Left colon (tissue), 2 donors: ENCODE measurements at regions not wholly inside any gene's neighbourhood (a gene's known extent, or its start where the extent isn't known, plus 50 kb on each side); places are given as distances from the start of the nearest gene placed in this dataset.
"Not testable (repeated sequence)": the region's sequence is repeated elsewhere in the genome, so short reads cannot be mapped to it uniquely, and the experiment has no call there.

Experiments used
- ATAC-seq: fragments of 200-7000 bp; cut with Tn5 transposase; one replicate; pipeline ENCODE4 v1.9.1; 2020; ENCODE audit warnings: mild to moderate bottlenecking, moderate library complexity
- DNase-seq, 2 donors: peaks; one replicate each; pipeline ENCODE4 v3.0.0-alpha.2; 2020
- intact Hi-C, 2 donors: fragments of 100-400 bp; cut with DNase I in 1 of 2; cut with micrococcal nuclease in 1 of 2; formaldehyde crosslinking; loops; one replicate each; pipeline versions ENCODE4 v1.11.2 to v1.14.0; 2022; cut with DNase I, micrococcal nuclease
- donor health status: DM: no; HTN: no; CAD: no.
- donor health status: DM: yes; HTN: yes; CAD: no.

DNA sequence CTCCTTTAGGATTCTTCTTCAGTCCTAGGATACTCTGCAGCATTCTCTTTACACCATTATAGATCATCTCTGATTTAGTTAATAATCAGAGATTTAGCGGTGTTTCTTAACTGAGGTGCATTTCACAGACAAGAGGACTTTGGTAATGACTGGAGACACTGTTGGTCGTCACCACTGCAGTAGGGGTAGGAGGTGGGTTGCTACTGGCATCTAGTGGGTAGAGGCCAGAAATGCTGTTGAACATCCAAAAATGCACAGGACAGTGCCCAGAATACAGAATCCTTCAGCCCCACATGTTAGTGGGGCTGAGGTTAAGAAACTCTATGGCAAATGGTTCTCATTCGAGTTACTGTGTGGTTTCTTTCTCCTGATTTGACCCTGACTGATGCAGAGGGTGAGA is 80.4 kb upstream of the LMCD1 start:
- DNase-seq (no peak), ATAC-seq (no peak)
- intact Hi-C loops: no loop called here

DNA sequence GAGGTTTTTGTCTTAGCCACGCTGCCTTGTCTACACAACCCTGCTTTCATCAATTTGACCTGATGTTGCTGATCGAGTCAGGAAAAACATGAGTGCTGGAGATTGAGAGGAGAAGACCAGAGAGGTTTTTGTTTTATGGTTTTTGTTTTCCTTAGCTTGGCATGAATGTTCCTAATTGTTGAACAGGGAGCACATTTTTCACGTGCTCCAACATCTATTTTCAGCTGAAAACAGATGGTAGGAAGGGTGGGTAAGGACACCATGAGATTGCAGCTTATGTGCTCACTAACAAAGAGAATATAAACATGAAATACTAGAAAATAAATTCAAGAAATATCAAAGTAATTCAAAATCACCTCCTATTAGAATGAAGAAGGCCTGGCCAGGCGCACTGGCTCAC is 79.9 kb upstream of the LMCD1 start:
- no peak for DNase-seq
- intact Hi-C loops: no loop called here
- no peak for ATAC-seq

- ATAC-seq (no peak), DNase-seq (no peak)
- intact Hi-C loops: no loop called here
Measured at GRCh38 chr3:8423307-8423706, 78.3 kb upstream of the LMCD1 start.

DNA sequence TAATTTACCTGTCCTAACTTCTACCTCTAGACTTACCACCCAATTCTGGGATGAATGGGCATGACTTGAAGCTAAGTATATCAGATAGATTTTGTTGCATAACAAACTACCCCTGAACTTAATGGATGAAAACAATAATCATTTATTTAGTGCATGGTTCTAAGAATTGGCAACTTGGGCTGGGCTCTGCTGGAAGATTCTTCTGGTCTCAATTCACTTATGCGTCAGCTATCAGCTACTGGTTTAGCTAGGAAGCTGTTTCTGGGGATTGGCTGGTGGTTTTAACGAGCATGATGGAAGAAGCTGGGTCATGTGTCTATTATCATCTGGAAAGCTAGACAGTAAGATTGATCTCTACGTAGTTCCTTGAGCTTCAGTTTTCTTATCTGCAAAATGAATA is 77.3 kb upstream of the LMCD1 start:
- intact Hi-C loops: no loop called here
- DNase-seq (no peak), ATAC-seq (no peak)

- intact Hi-C loops: no loop called here
- ATAC-seq: no peak
- no peak for DNase-seq
Measured at GRCh38 chr3:8436661-8437287, 64.8 kb upstream of the LMCD1 start.

DNA sequence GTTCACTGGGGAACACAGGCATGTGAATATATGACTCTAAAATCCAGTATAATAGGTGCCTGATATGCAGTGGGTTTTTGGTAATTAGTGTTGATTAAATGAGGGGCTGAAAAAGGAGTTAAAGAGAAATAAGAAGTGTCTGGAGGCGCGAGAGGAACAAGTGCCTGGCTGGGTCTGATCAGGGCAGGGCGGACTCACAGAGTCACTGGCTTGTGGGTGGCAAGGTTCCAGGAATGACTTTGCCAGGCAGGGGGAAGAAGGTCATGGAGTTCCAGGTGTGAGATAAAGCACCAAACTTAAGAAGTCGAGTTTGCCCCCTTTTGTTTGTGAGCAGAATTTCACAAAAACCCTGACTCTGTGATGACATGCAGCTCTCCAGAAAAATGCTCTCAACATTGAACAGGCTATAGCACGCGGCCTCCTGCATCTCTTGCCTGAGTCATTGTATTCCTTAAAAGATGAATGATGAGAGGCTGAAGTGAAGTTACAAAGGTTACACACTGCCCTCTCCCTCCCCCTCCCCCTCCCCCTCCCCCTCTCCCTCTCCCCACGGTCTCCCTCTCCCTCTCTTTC is 63.0 kb upstream of the LMCD1 start:
- ATAC-seq (no peak), DNase-seq (no peak)
- intact Hi-C loops: no loop called here

DNA sequence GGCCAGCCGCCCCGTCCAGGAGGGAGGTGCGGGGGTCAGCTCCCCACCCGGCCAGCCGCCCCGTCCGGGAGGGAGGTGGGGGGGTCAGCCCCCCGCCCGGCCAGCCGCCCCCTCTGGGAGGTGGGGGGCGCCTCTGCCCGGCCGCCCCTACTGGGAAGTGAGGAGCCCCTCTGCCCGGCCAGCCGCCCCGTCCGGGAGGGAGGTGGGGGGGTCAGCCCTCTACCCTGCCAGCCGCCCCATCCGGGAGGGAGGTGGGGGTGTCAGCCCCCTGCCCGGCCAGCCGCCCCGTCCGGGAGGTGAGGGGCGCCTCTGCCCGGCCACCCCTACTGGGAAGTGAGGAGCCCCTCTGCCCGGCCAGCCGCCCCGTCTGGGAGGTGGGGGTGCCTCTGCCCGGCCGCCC is 61.5 kb upstream of the LMCD1 start:
- not testable (repeated sequence) for DNase-seq, ATAC-seq
- intact Hi-C loops: loop anchor here in 1 of 2 donors (10.0 kb wide), 1 partner anchor 185 kb away; no protein-coding TSS in a partner anchor

DNA sequence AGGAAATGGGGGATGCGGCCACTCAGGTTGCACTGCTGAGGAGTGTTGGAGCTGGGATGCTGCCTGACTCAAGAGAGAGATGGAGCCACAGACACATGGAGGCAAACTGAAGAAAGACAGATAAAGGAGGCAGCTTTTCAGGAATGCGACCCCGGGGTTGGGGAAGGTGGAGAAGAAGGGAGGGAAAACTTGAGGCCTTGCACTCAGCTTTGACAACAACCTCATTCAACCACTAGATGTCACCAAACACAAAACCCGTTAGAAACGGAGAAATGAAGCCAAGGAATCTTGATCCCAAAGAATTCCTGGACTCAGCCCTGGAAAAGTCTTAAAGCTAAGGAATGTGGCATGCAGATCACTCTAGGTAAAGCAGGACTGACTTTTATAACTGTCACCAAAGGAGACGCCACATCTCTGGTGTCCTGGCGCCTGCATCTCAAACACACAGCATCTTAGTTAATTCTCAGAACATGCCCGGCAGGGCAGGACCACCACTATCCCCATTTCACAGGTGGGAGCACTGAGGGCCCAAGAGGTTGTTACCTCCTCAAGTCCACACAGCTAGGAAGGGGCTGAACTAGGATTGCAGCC is 59.6 kb upstream of the LMCD1 start:
- intact Hi-C loops: loop anchor here (2.0 to 10.0 kb wide), 2 partner anchors 181 to 183 kb away; no protein-coding TSS in a partner anchor
- ATAC-seq (peak; percentile 21), DNase-seq (no peak)

DNA sequence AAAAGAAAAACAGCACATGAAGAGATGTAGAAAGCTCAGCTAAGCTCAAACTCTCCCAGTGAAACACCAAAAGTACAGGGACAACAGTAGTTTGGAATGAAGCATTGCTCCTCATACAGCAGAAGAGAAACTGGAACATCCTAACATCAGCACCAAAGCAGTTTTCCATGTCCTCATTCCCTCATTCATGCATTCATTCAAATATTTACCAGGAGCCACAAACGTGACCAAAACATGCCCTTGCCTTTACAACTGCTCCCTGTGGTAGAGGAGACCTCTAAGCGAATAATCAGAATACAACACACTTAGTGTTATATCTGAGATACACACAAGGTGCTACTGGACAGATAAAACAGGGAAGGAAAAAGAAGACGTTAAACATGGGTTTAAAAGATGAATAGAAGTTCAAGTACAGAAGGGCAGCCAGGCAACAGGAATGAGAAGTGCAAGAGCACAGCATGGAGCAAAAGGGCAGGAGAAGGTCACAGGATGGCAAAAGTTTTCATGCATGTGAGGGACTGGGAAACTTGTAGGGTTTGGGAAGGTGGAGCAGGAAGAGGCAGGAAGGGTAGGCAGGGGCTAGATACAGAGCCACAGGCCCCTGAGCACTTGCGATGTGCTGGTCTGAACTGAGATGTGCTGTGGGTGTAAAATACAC is 58.5 kb upstream of the LMCD1 start:
- intact Hi-C loops: loop anchor here (2.0 to 10.0 kb wide), 2 partner anchors 180 to 182 kb away; no protein-coding TSS in a partner anchor
- DNase-seq: no peak
- no peak for ATAC-seq

- intact Hi-C loops: loop anchor here (2.0 to 10.0 kb wide), 2 partner anchors 179 to 181 kb away; no protein-coding TSS in a partner anchor
- peak; percentile 87 to 94 for DNase-seq
- peak; percentile 100 for ATAC-seq
Measured at GRCh38 chr3:8443829-8444791, 57.5 kb upstream of the LMCD1 start.

DNA sequence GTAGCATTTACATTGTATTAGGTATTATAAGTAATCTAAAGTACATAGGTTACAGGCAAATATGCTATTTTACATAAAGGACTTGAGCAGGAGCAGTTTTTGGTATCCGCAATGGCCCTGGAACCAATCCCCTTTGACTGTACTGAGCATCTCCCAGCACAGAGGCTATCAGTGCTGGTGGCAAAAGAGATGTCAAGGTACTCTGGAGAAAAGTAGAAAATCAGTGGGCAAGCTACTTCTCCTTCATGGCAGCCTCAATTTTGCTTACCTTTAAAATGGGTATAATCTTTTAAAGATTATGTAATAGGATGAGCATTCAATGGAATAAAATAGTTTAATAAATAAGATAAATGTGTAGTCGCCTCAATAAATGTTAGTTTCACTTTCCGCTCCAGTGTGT is 56.7 kb upstream of the LMCD1 start:
- ATAC-seq (no peak), DNase-seq (no peak)
- intact Hi-C loops: loop anchor here in 1 of 2 donors (10.0 kb wide), 1 partner anchor 180 kb away; no protein-coding TSS in a partner anchor

DNA sequence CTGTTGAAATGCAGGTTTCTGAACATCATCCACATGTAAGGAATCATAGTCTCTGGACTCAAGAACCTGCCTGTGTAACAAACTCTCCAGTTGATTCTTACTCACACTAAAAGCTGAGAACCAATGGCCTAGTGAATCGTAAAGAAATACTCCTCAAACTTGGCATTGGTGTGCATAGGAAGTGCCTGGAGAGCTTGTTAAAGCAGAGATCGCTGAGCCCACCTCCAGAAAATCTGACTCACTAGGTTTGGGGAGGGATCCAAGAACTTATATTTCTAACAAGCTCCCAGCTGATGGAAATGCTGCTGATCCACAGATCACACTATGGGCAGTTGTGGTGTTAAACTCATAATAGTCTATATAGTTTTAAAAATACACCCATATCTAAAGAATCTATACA is 55.8 kb upstream of the LMCD1 start:
- intact Hi-C loops: loop anchor here in 1 of 2 donors (10.0 kb wide), 1 partner anchor 179 kb away; no protein-coding TSS in a partner anchor
- no peak for ATAC-seq
- no peak for DNase-seq

- intact Hi-C loops: loop anchor here in 1 of 2 donors (10.0 kb wide), 1 partner anchor 178 kb away; no protein-coding TSS in a partner anchor
- no peak for DNase-seq
- no peak for ATAC-seq
Measured at GRCh38 chr3:8446845-8447244, 54.8 kb upstream of the LMCD1 start.

DNA sequence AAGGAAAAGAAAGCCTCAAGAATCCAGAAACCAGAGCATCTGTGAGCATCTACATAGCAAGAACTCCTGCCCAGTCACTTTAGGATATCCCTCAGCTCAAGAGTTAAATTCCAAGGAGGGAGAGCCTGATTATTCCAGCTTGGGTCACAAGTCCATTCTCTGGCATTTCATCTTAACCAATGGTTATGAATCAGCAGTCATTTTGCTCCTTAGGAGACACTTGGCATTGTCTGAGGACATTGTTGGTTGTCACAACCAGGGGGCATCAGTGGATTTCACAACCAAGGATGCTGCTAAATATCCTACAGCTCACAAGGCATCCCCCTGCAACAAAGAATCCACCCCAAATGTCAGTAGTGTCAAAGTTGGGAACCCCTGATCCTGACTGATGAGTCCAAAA is 51.0 kb upstream of the LMCD1 start:
- ATAC-seq: no peak
- intact Hi-C loops: no loop called here
- no peak for DNase-seq

DNA sequence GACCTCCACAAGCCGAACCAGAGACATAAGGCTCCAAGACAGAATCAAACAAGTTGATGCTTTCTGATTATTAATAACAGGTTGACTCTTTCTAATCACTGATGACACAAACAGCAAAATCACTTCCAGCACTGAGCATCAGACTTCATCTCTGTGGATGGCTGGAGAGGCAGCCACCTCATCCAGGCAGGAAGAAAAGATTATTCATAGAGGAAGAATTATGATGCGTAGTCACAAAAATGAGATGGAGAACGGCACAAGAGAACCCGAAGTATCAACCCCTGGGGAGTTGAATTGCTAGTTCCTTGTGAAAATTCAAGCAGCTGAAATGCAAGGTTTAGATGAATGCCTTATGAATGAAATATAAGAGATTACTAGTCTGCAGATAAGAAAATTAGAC is 49.9 kb upstream of the LMCD1 start:
- DNase-seq: no peak
- intact Hi-C loops: no loop called here
- no peak for ATAC-seq
